Mucosa of rectum (tissue), 2 donors: ENCODE measurements at regions not wholly inside any gene's neighbourhood (a gene's known extent, or its start where the extent isn't known, plus 50 kb on each side); places are given as distances from the start of the nearest gene placed in this dataset.

ENCODE experiments used
- H3K27ac ChIP-seq, 2 donors: one replicate each; pipeline ENCODE4 v1.7.0; 2013; ENCODE audit warnings: inconsistent platforms in 2 of 2, low read depth in 2 of 2, low read length in 2 of 2
- H3K27me3 ChIP-seq, 2 donors: one replicate each; pipeline ENCODE4 v1.7.0; 2013; ENCODE audit warnings: low read length in 2 of 2; ENCODE audit not compliant: control insufficient read depth in 2 of 2, insufficient read depth in 2 of 2
- H3K36me3 ChIP-seq, 2 donors: one replicate each; pipeline ENCODE4 v1.7.0; 2013; ENCODE audit warnings: low read length in 2 of 2; ENCODE audit not compliant: control insufficient read depth in 2 of 2, insufficient read depth in 2 of 2
- H3K4me1 ChIP-seq, 2 donors: one replicate each; pipeline ENCODE4 v1.7.0; 2013; ENCODE audit warnings: low read length in 2 of 2, mild to moderate bottlenecking in 1 of 2; ENCODE audit not compliant: control insufficient read depth in 2 of 2, insufficient read depth in 2 of 2
- H3K4me3 ChIP-seq, 2 donors: one replicate each; pipeline ENCODE4 v1.7.0; 2013; ENCODE audit warnings: low read length in 2 of 2
- H3K9ac ChIP-seq, 2 donors: one replicate each; pipeline ENCODE4 v1.7.0; 2013; ENCODE audit warnings: low read length in 2 of 2, low read depth in 1 of 2, mild to moderate bottlenecking in 1 of 2
- H3K9me3 ChIP-seq, 2 donors: one replicate each; pipeline ENCODE4 v1.7.0; 2013; ENCODE audit warnings: low read length in 2 of 2; ENCODE audit not compliant: control insufficient read depth in 2 of 2
- donor health status: healthy.
- donor health status: Normal muscosa, but diverticular disease.

- H3K4me3 ChIP-seq, result no peak overlapping the region
- H3K27ac ChIP-seq, result no peak overlapping the region
- no peak overlapping the region for H3K9ac ChIP-seq
- no peaks in the 10 kb centered on the region for H3K27me3 ChIP-seq
- no peaks in the 10 kb centered on the region for H3K9me3 ChIP-seq
- H3K4me1 ChIP-seq, result no peaks in the 10 kb centered on the region
- H3K36me3 ChIP-seq, result no peaks in the 10 kb centered on the region
These were observed 156.4 kb downstream of the OMA1 start for GRCh38 chr1:58390091-58390490.

DNA sequence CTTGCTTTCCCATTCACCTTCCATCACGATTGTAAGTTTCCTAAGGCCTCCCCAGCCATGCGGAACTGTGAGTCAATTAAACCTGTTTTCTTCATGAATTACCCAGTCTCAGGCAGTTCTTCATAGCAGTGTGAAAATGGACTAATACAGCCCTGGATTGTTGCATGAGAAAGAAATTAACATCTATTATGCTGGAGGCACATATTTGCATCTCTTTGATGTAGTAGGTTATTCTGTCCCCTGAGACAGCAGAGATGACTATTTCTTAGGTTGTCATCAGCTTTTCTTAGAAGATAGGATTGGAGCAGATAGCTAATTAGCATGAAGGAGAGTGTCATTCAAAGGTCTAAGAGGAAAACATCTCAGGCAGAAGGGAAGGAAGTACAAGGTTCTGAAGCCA is 166.2 kb downstream of the OMA1 start:
- Histone ChIP-seq H3K36me3 (no peaks in the 10 kb centered on the region), H3K4me3 (no peak overlapping the region), H3K4me1 (no peaks in the 10 kb centered on the region), H3K9me3 (peaks cover 0 to 2% of the 10 kb centered on the region in 2 donors), H3K27ac (no peak overlapping the region), H3K27me3 (no peaks in the 10 kb centered on the region), H3K9ac (no peak overlapping the region)

- Histone ChIP-seq H3K4me3 (no peak overlapping the region), H3K27me3 (no peaks in the 10 kb centered on the region), H3K36me3 (no peaks in the 10 kb centered on the region), H3K4me1 (no peaks in the 10 kb centered on the region), H3K9me3 (no peaks in the 10 kb centered on the region), H3K27ac (no peak overlapping the region), H3K9ac (no peak overlapping the region)
These were observed 179.3 kb downstream of the OMA1 start for GRCh38 chr1:58367217-58367616.

DNA sequence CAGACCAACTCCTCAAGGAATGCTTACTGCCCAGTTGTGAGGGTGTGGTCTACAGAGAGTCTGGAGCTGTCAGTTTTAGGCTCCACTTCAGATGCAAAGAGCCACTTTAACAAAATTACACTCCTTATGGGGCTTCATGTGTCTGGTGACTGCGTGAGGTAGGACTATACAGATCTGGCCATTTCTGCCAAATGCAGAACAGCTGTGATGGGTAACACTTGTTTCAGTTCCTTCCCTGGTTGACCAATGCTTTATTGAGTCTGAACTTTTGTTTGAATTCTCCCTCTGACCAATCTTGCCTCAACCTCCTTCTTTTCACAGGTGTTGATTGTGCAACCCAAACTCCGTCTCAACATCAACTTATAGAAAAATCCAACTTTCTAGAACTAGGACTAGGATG is 181.2 kb downstream of the OMA1 start:
- Histone ChIP-seq H3K9me3 (no peaks in the 10 kb centered on the region), H3K27me3 (no peaks in the 10 kb centered on the region), H3K4me1 (no peaks in the 10 kb centered on the region), H3K27ac (no peak overlapping the region), H3K9ac (no peak overlapping the region), H3K36me3 (no peaks in the 10 kb centered on the region), H3K4me3 (no peak overlapping the region)

DNA sequence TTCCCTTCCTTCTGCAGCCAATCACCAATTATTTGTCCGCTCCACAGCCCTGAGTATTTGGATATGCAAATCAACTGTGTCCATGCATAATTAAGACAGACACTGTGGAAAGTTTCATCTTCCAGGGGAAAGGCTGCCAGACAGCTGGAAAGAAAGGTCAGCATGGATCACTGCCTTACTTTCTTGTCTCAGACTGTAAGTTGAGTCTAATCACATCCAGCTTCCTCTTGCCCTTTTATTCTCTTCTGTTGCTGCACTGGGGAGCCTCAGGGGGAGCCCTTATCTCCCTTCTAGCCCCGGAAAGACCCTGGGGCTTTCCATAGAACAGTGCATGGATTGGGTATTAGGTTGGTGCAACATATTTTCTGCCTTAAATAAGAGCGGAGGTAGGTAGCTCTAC is 182.9 kb downstream of the OMA1 start:
- Histone ChIP-seq H3K4me1 (no peaks in the 10 kb centered on the region), H3K4me3 (no peak overlapping the region)

DNA sequence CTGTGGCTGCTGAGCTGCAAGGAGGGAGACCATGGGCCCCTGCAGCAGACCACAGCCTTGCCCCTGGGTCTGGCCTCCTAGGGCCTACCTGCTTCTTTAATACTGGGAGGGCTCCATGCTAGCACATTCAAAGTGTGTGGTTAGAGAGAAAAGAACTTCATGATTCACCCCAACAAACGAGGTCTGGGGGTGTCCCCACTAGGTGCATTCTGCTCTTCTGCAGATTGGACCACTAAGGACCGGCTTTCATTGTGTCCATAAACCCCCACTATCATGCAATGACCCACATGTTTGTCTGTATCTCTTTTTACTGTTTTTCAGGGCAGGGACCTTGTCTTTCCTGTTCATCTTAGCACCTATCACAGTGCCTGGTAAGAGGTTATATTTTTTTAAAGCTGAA is 185.4 kb downstream of the OMA1 start:
- Histone ChIP-seq H3K9ac (no peak overlapping the region), H3K36me3 (no peaks in the 10 kb centered on the region), H3K9me3 (no peaks in the 10 kb centered on the region), H3K4me3 (no peak overlapping the region), H3K27ac (no peak overlapping the region), H3K27me3 (no peaks in the 10 kb centered on the region), H3K4me1 (no peaks in the 10 kb centered on the region)

More for the DNA sequence above, 182.9 kb downstream of the OMA1 start:
- Histone ChIP-seq H3K9me3 (no peaks in the 10 kb centered on the region), H3K9ac (no peak overlapping the region), H3K27me3 (no peaks in the 10 kb centered on the region), H3K27ac (no peak overlapping the region), H3K36me3 (no peaks in the 10 kb centered on the region)

GRCh38 chr1:58358346-58358745 is 188.2 kb downstream of the OMA1 start:
- H3K9ac ChIP-seq, result no peak overlapping the region
- H3K36me3 ChIP-seq, result no peaks in the 10 kb centered on the region
- H3K27ac ChIP-seq, result no peak overlapping the region
- no peaks in the 10 kb centered on the region for H3K27me3 ChIP-seq
- no peaks in the 10 kb centered on the region for H3K9me3 ChIP-seq
- no peaks in the 10 kb centered on the region for H3K4me1 ChIP-seq
- no peak overlapping the region for H3K4me3 ChIP-seq

DNA sequence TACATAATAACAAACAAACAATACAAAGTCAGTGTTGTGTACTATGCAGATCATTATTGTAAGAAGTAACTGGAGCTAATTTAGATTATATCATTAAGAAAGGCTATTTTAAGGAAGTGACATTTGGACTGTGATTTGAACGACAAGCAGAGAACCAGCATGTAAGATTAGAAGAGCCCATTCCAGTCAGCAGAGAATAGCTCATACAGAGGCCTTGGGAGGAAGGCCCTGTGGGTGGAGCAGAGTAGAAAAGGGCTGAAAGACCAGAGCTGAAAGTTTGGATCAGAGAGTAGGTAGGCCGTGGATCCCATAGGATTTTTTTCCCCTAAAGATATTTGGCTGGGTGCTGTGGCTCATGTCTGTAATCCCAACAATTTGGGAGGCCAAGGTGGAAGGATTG is 190.1 kb downstream of the OMA1 start:
- Histone ChIP-seq H3K4me1 (no peaks in the 10 kb centered on the region), H3K9me3 (no peaks in the 10 kb centered on the region), H3K27me3 (no peaks in the 10 kb centered on the region), H3K4me3 (no peak overlapping the region), H3K27ac (no peak overlapping the region), H3K36me3 (no peaks in the 10 kb centered on the region), H3K9ac (no peak overlapping the region)

DNA sequence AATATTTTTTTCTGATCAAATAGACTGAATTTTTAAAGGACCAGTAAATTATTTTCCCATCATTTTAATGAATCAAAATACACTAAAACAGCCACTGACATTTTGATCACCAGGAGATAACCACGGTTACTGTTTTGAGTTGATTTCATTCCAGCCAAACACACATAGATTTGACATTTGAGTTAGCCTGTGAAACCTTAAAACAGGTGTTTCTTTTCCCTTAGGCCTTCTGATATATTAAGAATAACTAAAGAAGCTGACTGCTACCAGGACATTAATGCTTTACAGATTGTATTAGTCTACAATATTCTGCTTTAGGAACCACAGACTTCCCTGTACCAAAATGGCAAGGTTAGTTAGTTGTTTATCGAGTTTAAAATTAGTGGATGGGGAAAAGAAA is 193.4 kb downstream of the OMA1 start:
- H3K27me3 ChIP-seq, result no peaks in the 10 kb centered on the region
- no peaks in the 10 kb centered on the region for H3K4me1 ChIP-seq
- no peaks in the 10 kb centered on the region for H3K9me3 ChIP-seq
- no peaks in the 10 kb centered on the region for H3K36me3 ChIP-seq
- H3K4me3 ChIP-seq, result no peak overlapping the region
- H3K9ac ChIP-seq, result no peak overlapping the region
- no peak overlapping the region for H3K27ac ChIP-seq

GRCh38 chr1:58352476-58353092 is 193.9 kb downstream of the OMA1 start:
- Histone ChIP-seq H3K9me3 (no peaks in the 10 kb centered on the region), H3K27me3 (no peaks in the 10 kb centered on the region), H3K4me3 (no peak overlapping the region), H3K27ac (no peak overlapping the region), H3K9ac (no peak overlapping the region), H3K4me1 (no peaks in the 10 kb centered on the region), H3K36me3 (no peaks in the 10 kb centered on the region)

DNA sequence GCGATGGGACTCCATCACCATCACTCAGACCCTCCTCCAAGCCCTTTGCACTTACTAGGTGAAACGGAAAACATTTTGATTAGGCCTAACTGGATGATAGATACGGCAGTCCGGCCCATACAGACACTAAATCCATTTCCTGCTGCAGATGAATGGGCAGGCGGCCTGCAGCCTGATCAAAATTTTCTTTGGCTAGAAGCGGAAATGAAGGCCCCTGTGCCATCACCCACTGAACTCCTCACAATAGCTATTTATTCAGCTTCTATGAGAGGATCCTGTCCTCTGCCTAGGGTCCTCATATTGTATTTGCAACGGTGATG is 200.5 kb downstream of the OMA1 start:
- H3K27ac ChIP-seq, result no peak overlapping the region

More for the DNA sequence above, 200.5 kb downstream of the OMA1 start:
- no peak overlapping the region for H3K4me3 ChIP-seq
- no peaks in the 10 kb centered on the region for H3K4me1 ChIP-seq
- H3K36me3 ChIP-seq, result no peaks in the 10 kb centered on the region
- no peak overlapping the region for H3K9ac ChIP-seq
- H3K9me3 ChIP-seq, result no peaks in the 10 kb centered on the region
- H3K27me3 ChIP-seq, result no peaks in the 10 kb centered on the region
